Retinal pigment epithelial cell (primary cell): ENCODE measurements at regions not wholly inside any gene's neighbourhood (a gene's known extent, or its start where the extent isn't known, plus 50 kb on each side); places are given as distances from the start of the nearest gene placed in this dataset.

ENCODE experiments used
- DNase-seq: peaks from one replicate; pipeline ENCODE4 v3.0.0-alpha.2; 2010; ENCODE audit warnings: low read depth
- H3K4me3 ChIP-seq: 2 replicates; pipeline ENCODE4 v1.5.1; 2011; ENCODE audit warnings: mild to moderate bottlenecking, low read length, control low read depth, moderate library complexity
- TF ChIP-seq, protein P1 (sequence below): conservative IDR thresholded peaks from 2 replicates; pipeline ENCODE4 v1.5.1; 2011; ENCODE audit warnings: low read depth, low read length, control low read depth, inconsistent platforms

DNA sequence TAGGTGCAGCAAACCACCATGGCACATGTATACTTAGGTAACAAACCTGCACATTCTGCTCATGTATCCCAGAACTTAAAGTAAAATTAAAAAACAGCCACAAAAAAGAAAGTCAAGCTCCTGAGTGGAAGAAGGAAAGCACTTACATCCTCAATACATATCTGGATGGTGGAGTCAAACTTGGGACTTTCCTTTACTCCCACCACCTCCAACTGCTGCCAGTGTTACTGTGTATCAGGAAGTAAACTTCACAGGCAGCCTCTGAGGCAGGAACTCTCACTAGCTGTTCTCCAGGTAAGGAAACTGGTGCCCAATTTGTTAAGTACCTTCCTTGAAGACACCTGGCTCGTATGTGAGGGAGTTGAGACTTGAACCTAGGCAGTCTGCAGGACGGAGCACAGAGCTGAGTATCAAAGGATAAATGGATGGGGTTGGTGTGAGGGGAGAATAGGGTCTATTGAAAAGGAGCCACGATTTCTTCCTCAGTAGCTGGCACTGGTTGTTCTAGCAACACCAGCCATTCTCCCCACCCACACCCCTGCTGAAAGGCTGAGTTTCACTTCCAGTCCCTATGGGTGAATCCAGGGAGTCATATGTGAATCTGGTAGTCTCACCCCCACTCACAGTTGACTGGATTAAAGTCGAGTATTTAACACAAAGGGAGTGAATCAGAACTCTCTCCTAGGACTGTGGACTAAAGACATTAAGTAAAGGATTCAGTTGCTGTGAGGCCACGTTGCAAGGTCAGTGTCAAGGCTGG, 50.0 kb upstream of the GPR39 start:
- TF ChIP-seq, protein P1, sequence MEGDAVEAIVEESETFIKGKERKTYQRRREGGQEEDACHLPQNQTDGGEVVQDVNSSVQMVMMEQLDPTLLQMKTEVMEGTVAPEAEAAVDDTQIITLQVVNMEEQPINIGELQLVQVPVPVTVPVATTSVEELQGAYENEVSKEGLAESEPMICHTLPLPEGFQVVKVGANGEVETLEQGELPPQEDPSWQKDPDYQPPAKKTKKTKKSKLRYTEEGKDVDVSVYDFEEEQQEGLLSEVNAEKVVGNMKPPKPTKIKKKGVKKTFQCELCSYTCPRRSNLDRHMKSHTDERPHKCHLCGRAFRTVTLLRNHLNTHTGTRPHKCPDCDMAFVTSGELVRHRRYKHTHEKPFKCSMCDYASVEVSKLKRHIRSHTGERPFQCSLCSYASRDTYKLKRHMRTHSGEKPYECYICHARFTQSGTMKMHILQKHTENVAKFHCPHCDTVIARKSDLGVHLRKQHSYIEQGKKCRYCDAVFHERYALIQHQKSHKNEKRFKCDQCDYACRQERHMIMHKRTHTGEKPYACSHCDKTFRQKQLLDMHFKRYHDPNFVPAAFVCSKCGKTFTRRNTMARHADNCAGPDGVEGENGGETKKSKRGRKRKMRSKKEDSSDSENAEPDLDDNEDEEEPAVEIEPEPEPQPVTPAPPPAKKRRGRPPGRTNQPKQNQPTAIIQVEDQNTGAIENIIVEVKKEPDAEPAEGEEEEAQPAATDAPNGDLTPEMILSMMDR: no peak
- no peak for DNase-seq
- H3K4me3 ChIP-seq: no peak overlapping the region
